Adrenal gland (tissue), 9 donors: ENCODE measurements at regions not wholly inside any gene's neighbourhood (a gene's known extent, or its start where the extent isn't known, plus 50 kb on each side); places are given as distances from the start of the nearest gene placed in this dataset.

Experiments used
- DNase-seq, 7 donors: peaks; one replicate each; pipeline ENCODE4 v3.0.0-alpha.2; 2019 to 2020
- H3K27ac ChIP-seq, 5 donors: fragments of 200-600 bp; sonication (generic) in 4 of 5; 1 replicate in 3 of 5; 2 replicates in 2 of 5; pipeline versions ENCODE4 v1.5.1 to v1.8.0; 2016 to 2020; ENCODE audit warnings: mild to moderate bottlenecking in 1 of 5
- H3K27me3 ChIP-seq: fragments of 200-600 bp; 2 replicates; pipeline ENCODE4 v1.8.0; 2021
- H3K36me3 ChIP-seq, 2 donors: fragments of 200-600 bp; replicated peaks in 1 of 2; 1 replicate in 1 of 2; 2 replicates in 1 of 2; pipeline versions ENCODE4 v1.5.1 to v1.8.0; 2018 to 2022
- H3K4me1 ChIP-seq, 2 donors: fragments of 200-600 bp; replicated peaks in 1 of 2; 1 replicate in 1 of 2; 2 replicates in 1 of 2; pipeline versions ENCODE4 v1.5.1 to v1.8.0; 2018 to 2021
- H3K4me3 ChIP-seq, 4 donors: fragments of 200-600 bp; sonication (generic) in 3 of 4; one replicate each; pipeline ENCODE4 v1.5.1; 2016 to 2018
- H3K9me3 ChIP-seq, 3 donors: fragments of 200-600 bp; sonication (generic) in 1 of 3; replicated peaks in 1 of 3; 1 replicate in 2 of 3; 2 replicates in 1 of 3; pipeline versions ENCODE4 v1.5.1 to v1.8.0; 2016 to 2021
- CTCF ChIP-seq, 6 experiments: fragments of 450-650 bp in 4 of 6; fragments of 200-600 bp in 2 of 6; sonication (generic) in 1 of 6; IDR thresholded peaks; 1 replicate in 5 of 6; 2 replicates in 1 of 6; pipeline versions ENCODE4 v1.5.1 to v1.8.0; 2016 to 2021; ENCODE audit warnings: antibody characterized with exemption in 6 of 6, mild to moderate bottlenecking in 2 of 6, moderate library complexity in 1 of 6
- POLR2A ChIP-seq, 2 donors: fragments of 450-650 bp; IDR thresholded peaks; one replicate each; pipeline ENCODE4 v1.6.1; 2017; ENCODE audit warnings: antibody characterized with exemption in 2 of 2, mild to moderate bottlenecking in 2 of 2, moderate library complexity in 1 of 2
- WGBS, 4 donors: extraction: QIAGEN DNeasy Blood & Tissue Kit in 2 of 4; methylation state at CpG; one replicate each; pipeline versions ENCODE4 v1.1.5 to v1.1.7; 2013 to 2017; 5-methylcytosine and 5-hydroxymethylcytosine counted together
- intact Hi-C, 2 donors: fragments of 100-400 bp; cut with DNase I; formaldehyde crosslinking; loops; one replicate each; pipeline versions ENCODE4 v1.14.1 to v1.15.0; 2022 to 2023
- donor health status: healthy with polysubstance abuse.
- donor health status: Bipolar disorder and iron deficiency.
- donor health status: DM: yes; HTN: yes; CAD: no.
- donor health status: DM: no; HTN: no; CAD: no.
- donor health status: DM: no; HTN: no; CAD: no.

GRCh38 chr1:56099766-56100265, 479.5 kb downstream of the PLPP3 start:
- Histone ChIP-seq H3K27ac (no peak overlapping the region), H3K36me3 (no peaks in the 10 kb centered on the region), H3K9me3 (no peaks in the 10 kb centered on the region), H3K4me1 (no peaks in the 10 kb centered on the region), H3K4me3 (no peak overlapping the region), H3K27me3 (no peaks in the 10 kb centered on the region)
- DNase-seq: no peak
- TF ChIP-seq CTCF (IDR thresholded peaks at IDR 0.05) (no peak), POLR2A (IDR thresholded peaks at IDR 0.05) (no peak)
- intact Hi-C loops: no loop called here
- 84 to 91% (median 90%) methylated on average over 1 of the region's 1 CpG for WGBS, 4 donors

DNA sequence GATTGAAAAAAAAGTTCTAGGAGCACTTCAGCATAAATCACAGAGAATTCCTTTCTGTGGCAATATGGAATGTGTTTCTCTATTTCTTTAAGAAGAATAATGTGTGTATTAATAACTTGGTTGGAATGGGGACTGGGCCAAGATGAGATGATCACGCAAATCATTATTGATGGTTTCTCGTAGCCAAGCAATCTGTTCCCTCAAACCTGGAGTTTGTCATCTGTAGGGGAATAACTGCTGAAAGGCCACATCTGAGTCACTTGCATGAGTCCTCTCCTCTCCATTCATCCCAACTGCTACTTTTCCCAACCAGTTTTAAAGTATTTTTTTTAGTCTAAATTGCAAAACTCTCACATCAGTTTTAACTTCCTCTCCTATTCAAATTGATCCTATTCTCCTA, 480.4 kb downstream of the PLPP3 start:
- Histone ChIP-seq H3K4me1 (no peaks in the 10 kb centered on the region), H3K36me3 (no peaks in the 10 kb centered on the region), H3K27ac (no peak overlapping the region), H3K9me3 (no peaks in the 10 kb centered on the region), H3K4me3 (no peak overlapping the region), H3K27me3 (no peaks in the 10 kb centered on the region)
- DNase-seq: no peak
- WGBS, 4 donors: 32 to 48% (median 46%) methylated on average over 2 of the region's 2 CpGs
- no peak for TF ChIP-seq CTCF (IDR thresholded peaks at IDR 0.05)
- TF ChIP-seq POLR2A (IDR thresholded peaks at IDR 0.05): no peak
- intact Hi-C loops: no loop called here

- no peak for DNase-seq
- Histone ChIP-seq H3K4me3 (no peak overlapping the region), H3K9me3 (no peaks in the 10 kb centered on the region), H3K27me3 (no peaks in the 10 kb centered on the region), H3K4me1 (no peaks in the 10 kb centered on the region), H3K27ac (no peak overlapping the region), H3K36me3 (no peaks in the 10 kb centered on the region)
- WGBS, 4 donors: 78 to 91% (median 87%) methylated on average over 2 of the region's 2 CpGs
- intact Hi-C loops: no loop called here
- no peak for TF ChIP-seq POLR2A (IDR thresholded peaks at IDR 0.05)
- TF ChIP-seq CTCF (IDR thresholded peaks at IDR 0.05): no peak
Measured at GRCh38 chr1:56097713-56098112, 481.6 kb downstream of the PLPP3 start.

DNA sequence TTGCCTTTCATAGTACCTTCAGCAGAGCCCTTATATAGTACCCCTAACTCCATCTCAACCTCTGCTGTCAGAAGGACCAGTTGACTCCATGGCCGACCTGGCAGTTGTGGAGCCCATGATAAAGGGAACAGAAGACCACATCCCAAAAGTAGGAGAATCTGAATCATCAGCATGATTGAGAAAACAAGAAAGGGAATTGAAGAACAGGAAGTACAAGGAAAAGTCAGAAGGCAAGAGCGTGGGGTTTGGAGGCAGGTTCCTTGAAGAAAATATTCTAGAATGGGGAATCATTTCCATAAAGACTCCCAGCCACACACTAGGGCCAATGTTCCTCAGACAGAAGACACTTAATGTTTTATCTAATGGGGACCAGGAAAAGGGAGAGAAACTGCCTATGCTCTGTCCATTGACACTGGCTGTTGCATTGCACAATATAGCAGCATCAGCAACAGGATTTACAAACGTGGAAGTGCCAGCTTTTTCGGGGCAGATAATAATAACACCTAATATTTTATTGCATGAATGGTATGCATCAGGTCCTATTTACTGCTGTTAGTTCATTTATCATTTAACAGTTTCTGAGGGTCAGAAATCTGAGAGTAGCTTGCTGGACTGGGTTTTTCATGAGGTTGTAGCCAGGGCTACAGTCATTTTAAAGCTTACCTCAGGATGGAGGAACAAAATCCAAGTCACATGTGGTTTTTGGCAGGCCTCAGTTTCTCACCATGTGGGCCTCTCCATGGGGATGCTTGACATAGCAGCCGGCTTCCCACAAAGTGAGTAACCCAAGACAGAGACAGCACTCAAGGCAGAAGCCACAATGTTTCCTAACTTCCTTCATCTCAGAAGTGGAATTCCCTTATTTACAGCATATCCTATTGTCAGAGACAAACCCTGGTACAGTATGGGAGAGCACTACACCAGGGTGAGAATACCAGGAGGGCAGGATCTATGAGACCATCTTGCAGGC, 483.4 kb downstream of the PLPP3 start:
- Histone ChIP-seq H3K9me3 (no peaks in the 10 kb centered on the region), H3K27ac (no peak overlapping the region), H3K4me1 (no peaks in the 10 kb centered on the region), H3K27me3 (no peaks in the 10 kb centered on the region), H3K4me3 (no peak overlapping the region), H3K36me3 (no peaks in the 10 kb centered on the region)
- intact Hi-C loops: no loop called here
- no peak for TF ChIP-seq POLR2A (IDR thresholded peaks at IDR 0.05)
- TF ChIP-seq CTCF (IDR thresholded peaks at IDR 0.05): no peak
- WGBS, 4 donors: 64 to 79% (median 69%) methylated on average over 5 of the region's 5 CpGs
- no peak for DNase-seq
